Colonic mucosa (tissue), 4 donors: ENCODE measurements at regions not wholly inside any gene's neighbourhood (a gene's known extent, or its start where the extent isn't known, plus 50 kb on each side); places are given as distances from the start of the nearest gene placed in this dataset.

Source experiments
- DNase-seq: peaks from one replicate; pipeline ENCODE4 v3.0.0-alpha.2; 2020
- H3K27ac ChIP-seq: fragments of 200-600 bp; one replicate; pipeline ENCODE4 v1.8.0; 2021
- H3K27me3 ChIP-seq: fragments of 200-600 bp; one replicate; pipeline ENCODE4 v1.8.0; 2021
- H3K36me3 ChIP-seq: fragments of 200-600 bp; one replicate; pipeline ENCODE4 v1.8.0; 2021
- H3K4me1 ChIP-seq: fragments of 200-600 bp; one replicate; pipeline ENCODE4 v1.8.0; 2021; ENCODE audit warnings: mild to moderate bottlenecking
- H3K4me3 ChIP-seq: fragments of 200-600 bp; one replicate; pipeline ENCODE4 v1.8.0; 2021
- H3K9ac ChIP-seq, 2 donors: one replicate each; pipeline ENCODE4 v1.7.0; 2013; ENCODE audit warnings: control low read depth in 2 of 2, low read depth in 2 of 2, low read length in 2 of 2
- H3K9me3 ChIP-seq: fragments of 200-600 bp; one replicate; pipeline ENCODE4 v1.8.0; 2021
- CTCF ChIP-seq: fragments of 200-600 bp; IDR thresholded peaks from one replicate; pipeline ENCODE4 v1.8.0; 2022; ENCODE audit warnings: antibody characterized with exemption, mild to moderate bottlenecking
- intact Hi-C: fragments of 100-400 bp; cut with DNase I; formaldehyde crosslinking; loops from one replicate; pipeline ENCODE4 v1.14.1; 2022
- donor health status: healthy.
- donor health status: DM: no; HTN: no; CAD: no.
- donor health status: DM: no; HTN: no; CAD: no.

- no peak for DNase-seq
- Histone ChIP-seq H3K36me3 (no peaks in the 10 kb centered on the region), H3K4me3 (no peak overlapping the region), H3K4me1 (no peaks in the 10 kb centered on the region), H3K9me3 (no peaks in the 10 kb centered on the region), H3K27me3 (no peaks in the 10 kb centered on the region), H3K27ac (no peak overlapping the region), H3K9ac (no peak overlapping the region)
- intact Hi-C loops: no loop called here
- TF ChIP-seq CTCF: no peak
Observed at GRCh38 chr1:164969253-164969652, 387.3 kb downstream of the LMX1A start.

GRCh38 chr1:164967300-164967699, 389.2 kb downstream of the LMX1A start:
- Histone ChIP-seq H3K9ac (no peak overlapping the region), H3K4me3 (no peak overlapping the region), H3K9me3 (no peaks in the 10 kb centered on the region), H3K27me3 (no peaks in the 10 kb centered on the region), H3K4me1 (no peaks in the 10 kb centered on the region), H3K27ac (no peak overlapping the region), H3K36me3 (no peaks in the 10 kb centered on the region)
- intact Hi-C loops: no loop called here
- no peak for DNase-seq
- TF ChIP-seq CTCF: no peak

GRCh38 chr1:164961715-164962114, 394.8 kb downstream of the LMX1A start:
- TF ChIP-seq CTCF: no peak
- Histone ChIP-seq H3K4me1 (no peaks in the 10 kb centered on the region), H3K36me3 (no peaks in the 10 kb centered on the region), H3K9ac (no peak overlapping the region), H3K27ac (no peak overlapping the region), H3K4me3 (no peak overlapping the region), H3K27me3 (no peaks in the 10 kb centered on the region), H3K9me3 (no peaks in the 10 kb centered on the region)
- DNase-seq: no peak
- intact Hi-C loops: no loop called here

GRCh38 chr1:164958982-164959768, 397.3 kb downstream of the LMX1A start:
- intact Hi-C loops: no loop called here

GRCh38 chr1:164953815-164954214, 394.8 kb downstream of the PBX1 start:
- Histone ChIP-seq H3K27me3 (no peaks in the 10 kb centered on the region), H3K9me3 (no peaks in the 10 kb centered on the region), H3K9ac (no peak overlapping the region), H3K4me1 (no peaks in the 10 kb centered on the region), H3K27ac (no peak overlapping the region), H3K36me3 (no peaks in the 10 kb centered on the region), H3K4me3 (no peak overlapping the region)
- TF ChIP-seq CTCF: no peak
- no peak for DNase-seq
- intact Hi-C loops: no loop called here

More at GRCh38 chr1:164958982-164959768, 397.3 kb downstream of the LMX1A start:
- H3K9ac ChIP-seq: no peak overlapping the region
- H3K36me3 ChIP-seq: no peaks in the 10 kb centered on the region
- no peak for TF ChIP-seq CTCF
- H3K27ac ChIP-seq: no peak overlapping the region
- no peak overlapping the region for H3K4me3 ChIP-seq
- no peak for DNase-seq
- no peaks in the 10 kb centered on the region for H3K4me1 ChIP-seq
- H3K27me3 ChIP-seq: no peaks in the 10 kb centered on the region
- H3K9me3 ChIP-seq: no peaks in the 10 kb centered on the region
